ENCODE measurements at regions not wholly inside any gene's neighbourhood (a gene's known extent, or its start where the extent isn't known, plus 50 kb on each side); places are given as distances from the start of the nearest gene placed in this dataset.
"Not testable (repeated sequence)": the region's sequence is repeated elsewhere in the genome, so short reads cannot be mapped to it uniquely, and the experiment has no call there.

- no peak for DNase-seq (ENCODE audit: low spot score)
Observed at GRCh38 chr18:39449566-39449965, 1884.0 kb upstream of the CELF4 start.

GRCh38 chr18:39448942-39449341 lies 1883.3 kb upstream of the CELF4 start:
- no peak for DNase-seq (ENCODE audit: low spot score)

GRCh38 chr18:39444957-39445356 lies 1879.4 kb upstream of the CELF4 start:
- DNase-seq (ENCODE audit: low spot score) = not testable (repeated sequence)

GRCh38 chr18:39441648-39442047 lies 1876.0 kb upstream of the CELF4 start:
- DNase-seq (ENCODE audit: low spot score) = no peak

GRCh38 chr18:39435996-39436395 lies 1870.4 kb upstream of the CELF4 start:
- no peak for DNase-seq (ENCODE audit: low spot score)

- DNase-seq (ENCODE audit: low spot score) = no peak
Observed at GRCh38 chr18:39435209-39435608, 1869.6 kb upstream of the CELF4 start.

- no peak for DNase-seq (ENCODE audit: low spot score)
Observed at GRCh38 chr18:39434223-39434920, 1868.8 kb upstream of the CELF4 start.

- no peak for DNase-seq (ENCODE audit: low spot score)
Observed at GRCh38 chr18:39425172-39425850, 1859.7 kb upstream of the CELF4 start.

- no peak for DNase-seq (ENCODE audit: low spot score)
Observed at GRCh38 chr18:39424261-39424660, 1858.7 kb upstream of the CELF4 start.

GRCh38 chr18:39421276-39421675 lies 1855.7 kb upstream of the CELF4 start:
- DNase-seq (ENCODE audit: low spot score) = no peak

GRCh38 chr18:39419315-39419714 lies 1853.7 kb upstream of the CELF4 start:
- no peak for DNase-seq (ENCODE audit: low spot score)

GRCh38 chr18:39415471-39415870 lies 1849.9 kb upstream of the CELF4 start:
- DNase-seq (ENCODE audit: low spot score) = no peak

- no peak for DNase-seq (ENCODE audit: low spot score)
Observed at GRCh38 chr18:39414009-39414700, 1848.6 kb upstream of the CELF4 start.

- no peak for DNase-seq (ENCODE audit: low spot score)
Observed at GRCh38 chr18:39406941-39407340, 1841.3 kb upstream of the CELF4 start.

GRCh38 chr18:39403121-39403520 lies 1837.5 kb upstream of the CELF4 start:
- no peak for DNase-seq (ENCODE audit: low spot score)

- no peak for DNase-seq (ENCODE audit: low spot score)
Observed at GRCh38 chr18:39399662-39400061, 1834.1 kb upstream of the CELF4 start.

GRCh38 chr18:39396168-39396567 lies 1830.6 kb upstream of the CELF4 start:
- DNase-seq (ENCODE audit: low spot score) = no peak

GRCh38 chr18:39389800-39390379 lies 1824.3 kb upstream of the CELF4 start:
- DNase-seq (ENCODE audit: low spot score) = no peak

GRCh38 chr18:39380866-39381265 lies 1815.3 kb upstream of the CELF4 start:
- no peak for DNase-seq (ENCODE audit: low spot score)

- DNase-seq (ENCODE audit: low spot score) = no peak
Observed at GRCh38 chr18:39380186-39380725, 1814.7 kb upstream of the CELF4 start.

- DNase-seq (ENCODE audit: low spot score) = no peak
Observed at GRCh38 chr18:39375066-39375465, 1809.5 kb upstream of the CELF4 start.

GRCh38 chr18:39371996-39372395 lies 1806.4 kb upstream of the CELF4 start:
- no peak for DNase-seq (ENCODE audit: low spot score)

- DNase-seq (ENCODE audit: low spot score) = no peak
Observed at GRCh38 chr18:39366656-39367055, 1801.1 kb upstream of the CELF4 start.

Data from CD4-positive, alpha-beta T cell treated with Interleukin-15 for 4 hours (primary cell).